GM12892 (cell line): ENCODE measurements at regions not wholly inside any gene's neighbourhood (a gene's known extent, or its start where the extent isn't known, plus 50 kb on each side); places are given as distances from the start of the nearest gene placed in this dataset.

ENCODE experiments used
- DNase-seq: peaks from one replicate; pipeline ENCODE4 v3.0.0; 2011; ENCODE audit not compliant: insufficient read length
- FAIRE-seq: peaks from 2 replicates; lab custom pipeline; 2011; peaks lifted over from hg19 to GRCh38; lab: Jason Lieb, UNC
- POLR2A ChIP-seq: IDR thresholded peaks from 2 replicates; pipeline ENCODE4 v1.6.1; 2011; ENCODE audit warnings: low read depth, low read length, control low read depth
- POLR2AphosphoS5 ChIP-seq: IDR thresholded peaks from 2 replicates; pipeline ENCODE4 v1.6.1; 2011; ENCODE audit warnings: low read depth, low read length, control low read depth
- TAF1 ChIP-seq: IDR thresholded peaks from 2 replicates; pipeline ENCODE4 v1.6.1; 2011; ENCODE audit warnings: low read depth, mild to moderate bottlenecking, control low read depth, low read length, borderline replicate concordance

GRCh38 chr2:146661473-146662096 is 1183.2 kb upstream of the ACVR2A start:
- DNase-seq (no peak), FAIRE-seq (no peak)
- TF ChIP-seq TAF1, result no peak
- no peak for TF ChIP-seq POLR2AphosphoS5
- TF ChIP-seq POLR2A, result no peak

GRCh38 chr2:146659976-146660375 is 1184.9 kb upstream of the ACVR2A start:
- DNase-seq, result no peak
- TF ChIP-seq TAF1 (no peak), POLR2AphosphoS5 (no peak), POLR2A (no peak)
- FAIRE-seq, result no peak

GRCh38 chr2:146652311-146652710 is 1192.5 kb upstream of the ACVR2A start:
- FAIRE-seq, result no peak
- TF ChIP-seq POLR2A, result no peak
- no peak for TF ChIP-seq TAF1
- TF ChIP-seq POLR2AphosphoS5, result no peak
- DNase-seq, result no peak

- no peak for TF ChIP-seq TAF1
- TF ChIP-seq POLR2A, result no peak
- no peak for TF ChIP-seq POLR2AphosphoS5
- DNase-seq, result no peak
- FAIRE-seq, result no peak
Measured at GRCh38 chr2:146651361-146651760, 1193.5 kb upstream of the ACVR2A start.

GRCh38 chr2:146642066-146642465 is 1202.8 kb upstream of the ACVR2A start:
- no peak for FAIRE-seq
- TF ChIP-seq POLR2AphosphoS5 (no peak), TAF1 (no peak), POLR2A (no peak)
- DNase-seq, result no peak

- no peak for DNase-seq
- TF ChIP-seq POLR2A (no peak), TAF1 (no peak), POLR2AphosphoS5 (no peak)
- no peak for FAIRE-seq
Measured at GRCh38 chr2:146634230-146635097, 1210.4 kb upstream of the ACVR2A start.

GRCh38 chr2:146633159-146633558 is 1211.7 kb upstream of the ACVR2A start:
- no peak for TF ChIP-seq POLR2AphosphoS5
- no peak for TF ChIP-seq POLR2A
- no peak for TF ChIP-seq TAF1
- DNase-seq (no peak), FAIRE-seq (no peak)

- no peak for DNase-seq
- TF ChIP-seq TAF1 (no peak), POLR2A (no peak), POLR2AphosphoS5 (no peak)
- no peak for FAIRE-seq
Measured at GRCh38 chr2:146632707-146633106, 1212.1 kb upstream of the ACVR2A start.

- DNase-seq, result no peak
- peak; percentile 14 for FAIRE-seq
- TF ChIP-seq TAF1, result no peak
- no peak for TF ChIP-seq POLR2AphosphoS5
- TF ChIP-seq POLR2A, result no peak
Measured at GRCh38 chr2:146624430-146625160, 1220.2 kb upstream of the ACVR2A start.

GRCh38 chr2:146623771-146624170 is 1221.1 kb upstream of the ACVR2A start:
- FAIRE-seq (no peak), DNase-seq (no peak)
- no peak for TF ChIP-seq TAF1
- no peak for TF ChIP-seq POLR2AphosphoS5

- no peak for DNase-seq
- TF ChIP-seq POLR2AphosphoS5 (no peak), TAF1 (no peak), POLR2A (no peak)
- FAIRE-seq, result no peak
Measured at GRCh38 chr2:146621656-146622055, 1223.2 kb upstream of the ACVR2A start.

- FAIRE-seq (no peak), DNase-seq (no peak)
- no peak for TF ChIP-seq POLR2A
- TF ChIP-seq POLR2AphosphoS5, result no peak
- no peak for TF ChIP-seq TAF1
Measured at GRCh38 chr2:146615778-146616177, 1229.1 kb upstream of the ACVR2A start.
